Prostate gland (tissue), 2 donors: ENCODE measurements at regions not wholly inside any gene's neighbourhood (a gene's known extent, or its start where the extent isn't known, plus 50 kb on each side); places are given as distances from the start of the nearest gene placed in this dataset.

ENCODE experiments used
- DNase-seq: peaks from one replicate; pipeline ENCODE4 v3.0.0-alpha.2; 2019; ENCODE audit warnings: low spot score
- H3K27ac ChIP-seq, 2 donors: fragments of 200-600 bp; sonication (generic); 2 replicates each; pipeline ENCODE4 v1.5.1; 2017 to 2019
- H3K27me3 ChIP-seq: fragments of 200-600 bp; sonication (generic); replicated peaks from 2 replicates; pipeline ENCODE4 v1.5.1; 2019; ENCODE audit not compliant: insufficient read depth
- H3K36me3 ChIP-seq, 2 donors: fragments of 200-600 bp; sonication (generic); 1 replicate in 1 of 2; 2 replicates in 1 of 2; pipeline versions ENCODE4 v1.5.1 to v1.8.1; 2017 to 2019
- H3K4me1 ChIP-seq: fragments of 200-600 bp; sonication (generic); replicated peaks from 2 replicates; pipeline ENCODE4 v1.5.1; 2019
- H3K4me3 ChIP-seq, 2 donors: fragments of 200-600 bp; sonication (generic); 2 replicates each; pipeline ENCODE4 v1.5.1; 2017 to 2019
- H3K9me3 ChIP-seq: fragments of 200-600 bp; sonication (generic); 2 replicates; pipeline ENCODE4 v1.5.1; 2017
- POLR2A ChIP-seq: fragments of 450-650 bp; IDR thresholded peaks from one replicate; pipeline ENCODE4 v1.6.1; 2016; ENCODE audit warnings: antibody characterized with exemption, mild to moderate bottlenecking
- POLR2AphosphoS5 ChIP-seq: sonication (generic); formaldehyde crosslinking; IDR thresholded peaks from one replicate; pipeline ENCODE4 v1.6.1; 2017; ENCODE audit warnings: antibody characterized with exemption
- whole genome bisulfite sequencing: methylation state at CpG from one replicate; pipeline ENCODE4 v1.1.5; 2018; 5-methylcytosine and 5-hydroxymethylcytosine counted together
- intact Hi-C: fragments of 100-400 bp; cut with DNase I; formaldehyde crosslinking; loops from one replicate; pipeline ENCODE4 v1.14.2; 2022
- TF ChIP-seq, protein P1 (sequence below), 4 experiments: fragments of 200-600 bp in 2 of 4; fragments of 450-650 bp in 2 of 4; sonication (generic) in 2 of 4; IDR thresholded peaks; 1 replicate in 3 of 4; 2 replicates in 1 of 4; pipeline ENCODE4 v1.5.1; 2016 to 2019; ENCODE audit warnings: antibody characterized with exemption in 4 of 4, mild to moderate bottlenecking in 2 of 4, moderate library complexity in 2 of 4

DNA sequence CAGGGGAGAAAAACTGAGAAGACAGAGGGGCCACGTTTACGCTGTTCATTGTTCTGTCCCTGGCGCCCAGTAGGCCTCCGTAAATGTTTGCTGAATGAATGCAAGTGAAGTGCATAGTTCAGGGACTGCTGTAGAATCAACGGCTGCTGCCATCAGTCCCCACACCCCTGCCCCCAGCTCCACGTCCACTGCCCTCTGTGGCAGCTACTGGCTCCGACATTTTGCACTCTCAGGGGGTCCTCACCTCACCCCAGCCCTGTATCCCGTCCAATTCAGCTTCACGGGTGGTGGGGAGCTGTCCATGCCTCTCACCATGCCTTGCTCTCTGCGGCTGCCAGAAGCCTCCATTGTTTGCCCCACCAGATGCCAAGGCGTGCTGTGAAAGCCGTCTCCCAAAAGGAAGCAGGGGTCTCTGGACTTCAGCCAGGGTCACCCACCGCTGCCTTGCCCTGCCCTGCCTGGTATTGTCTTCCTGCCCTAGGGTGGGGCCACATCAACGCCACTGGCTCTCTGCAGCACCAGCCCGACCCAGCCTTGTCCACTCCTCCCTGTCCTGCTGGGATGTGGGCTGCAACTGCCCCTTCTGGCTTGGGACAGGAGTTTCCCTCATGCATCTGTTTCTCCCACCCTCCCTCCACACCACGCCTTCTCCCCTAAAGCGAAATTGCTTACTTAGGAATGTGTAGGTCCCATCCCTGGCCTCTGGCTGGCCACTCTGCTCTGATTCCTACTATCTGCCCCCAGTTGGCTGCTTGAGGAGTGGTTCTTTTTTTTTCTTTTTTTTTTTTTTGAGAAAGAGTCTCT is 86.0 kb downstream of the RHOB start:
- H3K4me1 ChIP-seq, result peaks cover 12% of the 10 kb centered on the region
- no peak overlapping the region for H3K27ac ChIP-seq
- H3K27me3 ChIP-seq, result no peaks in the 10 kb centered on the region
- no peaks in the 10 kb centered on the region for H3K36me3 ChIP-seq
- no peaks in the 10 kb centered on the region for H3K9me3 ChIP-seq
- WGBS, result 78% methylated on average over 17 of the region's 17 CpGs
- H3K4me3 ChIP-seq, result no peak overlapping the region
- no peak for DNase-seq
- intact Hi-C loops, result no loop called here
- TF ChIP-seq, protein P1, sequence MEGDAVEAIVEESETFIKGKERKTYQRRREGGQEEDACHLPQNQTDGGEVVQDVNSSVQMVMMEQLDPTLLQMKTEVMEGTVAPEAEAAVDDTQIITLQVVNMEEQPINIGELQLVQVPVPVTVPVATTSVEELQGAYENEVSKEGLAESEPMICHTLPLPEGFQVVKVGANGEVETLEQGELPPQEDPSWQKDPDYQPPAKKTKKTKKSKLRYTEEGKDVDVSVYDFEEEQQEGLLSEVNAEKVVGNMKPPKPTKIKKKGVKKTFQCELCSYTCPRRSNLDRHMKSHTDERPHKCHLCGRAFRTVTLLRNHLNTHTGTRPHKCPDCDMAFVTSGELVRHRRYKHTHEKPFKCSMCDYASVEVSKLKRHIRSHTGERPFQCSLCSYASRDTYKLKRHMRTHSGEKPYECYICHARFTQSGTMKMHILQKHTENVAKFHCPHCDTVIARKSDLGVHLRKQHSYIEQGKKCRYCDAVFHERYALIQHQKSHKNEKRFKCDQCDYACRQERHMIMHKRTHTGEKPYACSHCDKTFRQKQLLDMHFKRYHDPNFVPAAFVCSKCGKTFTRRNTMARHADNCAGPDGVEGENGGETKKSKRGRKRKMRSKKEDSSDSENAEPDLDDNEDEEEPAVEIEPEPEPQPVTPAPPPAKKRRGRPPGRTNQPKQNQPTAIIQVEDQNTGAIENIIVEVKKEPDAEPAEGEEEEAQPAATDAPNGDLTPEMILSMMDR (IDR thresholded peaks at IDR 0.05), result no peak
- TF ChIP-seq POLR2AphosphoS5, result no peak
- TF ChIP-seq POLR2A, result no peak

DNA sequence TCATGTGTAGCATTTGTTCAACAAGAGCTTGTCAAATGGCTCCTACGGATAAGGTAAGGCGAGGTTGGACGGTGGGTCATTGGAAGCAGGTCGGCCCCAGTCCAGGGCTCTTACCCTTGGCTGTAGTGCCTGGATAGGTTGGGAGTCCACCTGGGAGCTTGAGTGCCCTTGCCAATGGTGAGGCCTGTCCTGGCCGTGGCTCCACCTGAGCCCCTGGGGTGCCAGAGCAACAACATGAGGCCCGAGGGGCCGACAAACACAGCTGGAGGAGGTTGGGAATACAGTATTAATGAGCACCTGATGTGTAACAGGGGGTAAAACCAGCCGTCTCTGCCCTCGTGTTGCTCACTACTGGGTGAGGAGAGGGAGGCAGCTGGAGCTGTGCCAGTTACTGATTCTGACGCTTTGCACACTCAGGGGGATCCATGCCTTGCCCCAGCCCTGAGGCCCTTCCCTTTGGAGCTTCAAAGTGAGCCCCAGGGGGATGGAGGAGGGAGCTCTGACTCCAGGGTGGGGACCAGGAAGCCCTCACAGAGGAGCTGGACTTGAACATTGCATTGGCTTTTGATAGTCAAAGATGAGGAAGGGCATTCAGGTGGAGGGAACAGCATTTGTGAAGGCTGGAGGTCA is 87.2 kb downstream of the RHOB start:
- Histone ChIP-seq H3K36me3 (no peaks in the 10 kb centered on the region), H3K4me1 (peaks cover 12% of the 10 kb centered on the region), H3K27me3 (no peaks in the 10 kb centered on the region), H3K4me3 (no peak overlapping the region), H3K27ac (no peak overlapping the region), H3K9me3 (no peaks in the 10 kb centered on the region)
- WGBS, result 86% methylated on average over 10 of the region's 10 CpGs
- no peak for DNase-seq
- no peak for TF ChIP-seq POLR2AphosphoS5
- no peak for TF ChIP-seq POLR2A
- TF ChIP-seq, protein P1 (IDR thresholded peaks at IDR 0.05), result no peak
- intact Hi-C loops, result no loop called here

DNA sequence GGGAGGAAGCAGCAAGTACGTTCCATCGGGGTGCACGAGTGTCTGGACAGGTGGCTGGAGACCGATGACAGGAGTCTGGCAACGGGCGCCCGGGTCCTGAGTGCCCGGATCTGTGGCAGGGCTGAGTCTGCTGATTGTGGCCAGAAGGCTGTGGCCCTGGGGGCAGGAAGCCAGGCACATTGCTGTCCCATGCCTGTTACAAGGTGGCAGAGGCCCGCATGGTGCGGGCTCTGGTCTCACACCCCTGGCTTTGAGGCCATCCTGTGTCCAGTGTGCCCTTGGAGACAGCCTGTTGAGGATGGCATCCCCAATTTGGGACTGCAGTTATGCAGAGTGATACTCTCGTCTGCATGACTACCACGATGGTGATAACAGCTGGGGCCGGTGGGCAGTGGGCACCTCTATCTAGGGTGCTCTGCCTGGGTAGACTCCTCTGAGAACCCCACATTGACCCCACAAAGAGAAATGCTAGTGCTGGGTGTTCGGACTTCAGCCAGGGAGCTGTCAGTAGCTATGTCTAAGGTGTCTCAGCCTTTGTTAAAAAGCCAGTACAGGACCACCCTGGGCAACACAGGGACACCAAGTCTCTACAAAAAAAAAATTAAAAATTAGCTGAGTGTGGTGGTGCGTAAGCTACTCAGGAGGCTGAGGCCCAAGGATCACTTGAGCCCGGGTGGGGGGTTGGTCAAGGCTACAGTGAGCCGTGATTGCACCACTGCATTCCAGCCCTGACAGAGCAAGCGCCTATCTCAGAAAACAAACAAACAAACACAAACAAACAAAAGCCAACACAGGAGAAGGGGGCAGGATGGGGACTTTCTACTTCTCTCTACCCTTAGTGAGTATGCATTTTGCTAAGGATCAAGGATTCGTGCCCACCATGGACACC is 88.3 kb downstream of the RHOB start:
- WGBS, result 92% methylated on average over 19 of the region's 19 CpGs
- intact Hi-C loops, result loop anchor here (5.0 kb wide), 1 partner anchor 42 kb away; no protein-coding TSS in a partner anchor
- TF ChIP-seq POLR2A (no peak), POLR2AphosphoS5 (no peak)
- TF ChIP-seq, protein P1 (IDR thresholded peaks at IDR 0.05), result no peak
- Histone ChIP-seq H3K36me3 (no peaks in the 10 kb centered on the region), H3K4me3 (no peak overlapping the region), H3K9me3 (no peaks in the 10 kb centered on the region), H3K27ac (peak overlapping the region; percentile 77 to 80), H3K27me3 (no peaks in the 10 kb centered on the region), H3K4me1 (peaks cover 12% of the 10 kb centered on the region)
- DNase-seq, result no peak

DNA sequence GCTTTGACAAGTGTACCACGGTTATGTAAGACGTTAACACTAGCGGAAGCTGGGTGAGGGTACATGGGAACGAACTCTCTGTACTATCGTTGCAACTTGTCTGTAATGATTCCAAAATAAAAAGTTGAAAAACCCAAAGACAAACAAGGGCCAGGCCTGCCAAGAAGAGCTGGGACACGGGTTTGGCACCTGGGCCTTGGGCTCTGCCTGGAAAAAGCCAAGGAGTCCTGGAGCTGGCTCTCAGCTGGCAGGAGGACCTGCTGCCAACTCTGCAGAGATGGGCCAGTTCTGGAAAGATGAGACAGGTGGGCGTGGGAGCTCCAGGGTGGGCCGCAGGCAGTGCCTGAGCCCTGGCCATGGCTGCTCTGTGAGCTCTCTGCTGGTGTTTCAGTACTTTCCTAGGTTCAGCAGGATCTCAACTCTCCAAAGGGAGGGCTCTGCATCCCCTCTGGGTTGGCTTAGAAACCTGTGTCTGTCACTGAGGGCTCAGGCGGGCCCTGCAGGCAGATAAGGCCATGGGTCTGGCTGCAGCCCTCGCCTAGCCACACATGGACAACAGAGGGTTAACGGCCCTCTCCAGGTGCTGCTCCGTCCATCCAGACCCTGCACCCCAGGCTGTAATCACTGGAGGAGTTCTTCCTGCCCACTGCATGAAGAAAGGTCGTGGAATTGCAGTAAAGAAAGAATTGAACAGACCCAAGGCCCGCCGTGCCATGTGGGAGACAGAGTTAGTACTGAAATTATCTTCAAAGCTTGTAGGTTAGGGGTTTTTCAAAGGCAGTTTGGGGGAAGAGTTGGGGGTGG is 89.9 kb downstream of the RHOB start:
- intact Hi-C loops, result loop anchor here (5.0 kb wide), 1 partner anchor 40 kb away; no protein-coding TSS in a partner anchor
- TF ChIP-seq POLR2A (no peak), POLR2AphosphoS5 (peak; percentile 94)
- WGBS, result 33% methylated on average over 15 of the region's 15 CpGs
- Histone ChIP-seq H3K36me3 (no peaks in the 10 kb centered on the region), H3K9me3 (no peaks in the 10 kb centered on the region), H3K27me3 (no peaks in the 10 kb centered on the region), H3K27ac (peak overlapping the region; percentile 77 to 80), H3K4me1 (peaks cover 12% of the 10 kb centered on the region), H3K4me3 (no peak overlapping the region)
- peak; percentile 87 for DNase-seq
